NCI-H1436 (cell line): ENCODE measurements at regions not wholly inside any gene's neighbourhood (a gene's known extent, or its start where the extent isn't known, plus 50 kb on each side); places are given as distances from the start of the nearest gene placed in this dataset.

Experiments
- DNase-seq: peaks from one replicate; lab custom pipeline; 2025; lab: John Stamatoyannopoulos, UW

- DNase-seq = no peak
Observed at GRCh38 chr15:36356466-36356865, 223.0 kb upstream of the CDIN1 start.

- DNase-seq = no peak
Observed at GRCh38 chr15:36356978-36357601, 222.3 kb upstream of the CDIN1 start.

- no peak for DNase-seq
Observed at GRCh38 chr15:36358094-36358493, 221.3 kb upstream of the CDIN1 start.

GRCh38 chr15:36358523-36358922, 220.9 kb upstream of the CDIN1 start:
- no peak for DNase-seq

GRCh38 chr15:36359286-36359685, 220.1 kb upstream of the CDIN1 start:
- DNase-seq = no peak

GRCh38 chr15:36361351-36361870, 218.0 kb upstream of the CDIN1 start:
- no peak for DNase-seq

GRCh38 chr15:36362509-36362915, 216.9 kb upstream of the CDIN1 start:
- DNase-seq = no peak

- DNase-seq = no peak
Observed at GRCh38 chr15:36363335-36363734, 216.1 kb upstream of the CDIN1 start.

GRCh38 chr15:36364377-36364776, 215.0 kb upstream of the CDIN1 start:
- DNase-seq = no peak

GRCh38 chr15:36365963-36366362, 213.5 kb upstream of the CDIN1 start:
- no peak for DNase-seq

- DNase-seq = no peak
Observed at GRCh38 chr15:36370051-36370730, 209.2 kb upstream of the CDIN1 start.

GRCh38 chr15:36370731-36371112, 208.7 kb upstream of the CDIN1 start:
- no peak for DNase-seq

- no peak for DNase-seq
Observed at GRCh38 chr15:36371509-36371908, 207.9 kb upstream of the CDIN1 start.

- no peak for DNase-seq
Observed at GRCh38 chr15:36372968-36373367, 206.5 kb upstream of the CDIN1 start.

- DNase-seq = no peak
Observed at GRCh38 chr15:36373550-36373949, 205.9 kb upstream of the CDIN1 start.

GRCh38 chr15:36389107-36389506, 190.3 kb upstream of the CDIN1 start:
- DNase-seq = no peak

GRCh38 chr15:36390491-36390890, 188.9 kb upstream of the CDIN1 start:
- DNase-seq = no peak

- no peak for DNase-seq
Observed at GRCh38 chr15:36392676-36393266, 186.7 kb upstream of the CDIN1 start.

- DNase-seq = no peak
Observed at GRCh38 chr15:36398212-36398611, 181.2 kb upstream of the CDIN1 start.

- no peak for DNase-seq
Observed at GRCh38 chr15:36399276-36399675, 180.2 kb upstream of the CDIN1 start.

GRCh38 chr15:36400936-36401585, 178.4 kb upstream of the CDIN1 start:
- no peak for DNase-seq

- DNase-seq = no peak
Observed at GRCh38 chr15:36401586-36401966, 177.8 kb upstream of the CDIN1 start.

GRCh38 chr15:36403351-36403750, 176.1 kb upstream of the CDIN1 start:
- DNase-seq = no peak
